ENCODE measurements at regions not wholly inside any gene's neighbourhood (a gene's known extent, or its start where the extent isn't known, plus 50 kb on each side); places are given as distances from the start of the nearest gene placed in this dataset.

DNA sequence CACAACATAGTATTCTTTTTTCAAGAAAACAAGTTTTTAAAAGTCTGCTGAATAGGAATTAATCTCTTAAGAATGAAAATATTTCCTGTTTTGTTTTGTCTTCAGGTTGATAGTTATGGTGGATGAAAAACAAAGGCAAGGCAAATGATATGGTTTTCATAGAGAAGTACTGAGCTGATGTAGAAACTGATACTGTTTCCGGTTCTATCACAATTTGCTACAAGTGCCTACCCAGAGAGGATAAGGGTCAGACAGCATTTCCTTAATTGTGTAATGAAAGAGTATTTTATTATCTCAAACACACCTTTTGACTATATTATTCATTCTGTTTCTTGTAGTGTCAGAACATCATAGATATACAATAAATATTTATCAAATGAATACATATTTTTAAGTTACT, 836.3 kb downstream of the SQOR start:
- peaks cover 11% of the 10 kb centered on the region for H3K9me3 Mint-ChIP-seq
- Histone ChIP-seq H3K27ac (ENCODE audit: low read depth in 1 of 2, low read length in 2 of 2) (no peak overlapping the region), H3K36me3 (ENCODE audit: insufficient read depth, low read length) (no peaks in the 10 kb centered on the region), H3K9me3 (ENCODE audit: control insufficient read depth in 1 of 2, insufficient read depth in 1 of 2, low read length in 2 of 2) (no peaks in the 10 kb centered on the region), H3K4me3 (ENCODE audit: low read length) (no peak overlapping the region), H3K4me1 (ENCODE audit: insufficient read depth, low read length) (no peaks in the 10 kb centered on the region), H3K27me3 (ENCODE audit: control insufficient read depth in 1 of 2, insufficient read depth in 2 of 2, low read length in 2 of 2) (no peaks in the 10 kb centered on the region)
- CTCF ChIA-PET, result no interaction called here
- H3K27ac Mint-ChIP-seq, result no peak overlapping the region
- DNase-seq (no peak), ATAC-seq (ENCODE audit: poor library complexity) (no peak)
- H3K4me1 Mint-ChIP-seq (ENCODE audit: low read depth), result no peaks in the 10 kb centered on the region
- no peak overlapping the region for H3K4me3 Mint-ChIP-seq
- H3K27me3 Mint-ChIP-seq, result no peaks in the 10 kb centered on the region
- intact Hi-C loops (cut with DNase I, micrococcal nuclease), result no loop called here
- no peaks in the 10 kb centered on the region for H3K36me3 Mint-ChIP-seq (ENCODE audit: low read depth)
- TF ChIP-seq, protein P1, sequence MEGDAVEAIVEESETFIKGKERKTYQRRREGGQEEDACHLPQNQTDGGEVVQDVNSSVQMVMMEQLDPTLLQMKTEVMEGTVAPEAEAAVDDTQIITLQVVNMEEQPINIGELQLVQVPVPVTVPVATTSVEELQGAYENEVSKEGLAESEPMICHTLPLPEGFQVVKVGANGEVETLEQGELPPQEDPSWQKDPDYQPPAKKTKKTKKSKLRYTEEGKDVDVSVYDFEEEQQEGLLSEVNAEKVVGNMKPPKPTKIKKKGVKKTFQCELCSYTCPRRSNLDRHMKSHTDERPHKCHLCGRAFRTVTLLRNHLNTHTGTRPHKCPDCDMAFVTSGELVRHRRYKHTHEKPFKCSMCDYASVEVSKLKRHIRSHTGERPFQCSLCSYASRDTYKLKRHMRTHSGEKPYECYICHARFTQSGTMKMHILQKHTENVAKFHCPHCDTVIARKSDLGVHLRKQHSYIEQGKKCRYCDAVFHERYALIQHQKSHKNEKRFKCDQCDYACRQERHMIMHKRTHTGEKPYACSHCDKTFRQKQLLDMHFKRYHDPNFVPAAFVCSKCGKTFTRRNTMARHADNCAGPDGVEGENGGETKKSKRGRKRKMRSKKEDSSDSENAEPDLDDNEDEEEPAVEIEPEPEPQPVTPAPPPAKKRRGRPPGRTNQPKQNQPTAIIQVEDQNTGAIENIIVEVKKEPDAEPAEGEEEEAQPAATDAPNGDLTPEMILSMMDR (IDR thresholded peaks at IDR 0.05), result no peak
- POLR2A ChIA-PET, result no interaction called here

DNA sequence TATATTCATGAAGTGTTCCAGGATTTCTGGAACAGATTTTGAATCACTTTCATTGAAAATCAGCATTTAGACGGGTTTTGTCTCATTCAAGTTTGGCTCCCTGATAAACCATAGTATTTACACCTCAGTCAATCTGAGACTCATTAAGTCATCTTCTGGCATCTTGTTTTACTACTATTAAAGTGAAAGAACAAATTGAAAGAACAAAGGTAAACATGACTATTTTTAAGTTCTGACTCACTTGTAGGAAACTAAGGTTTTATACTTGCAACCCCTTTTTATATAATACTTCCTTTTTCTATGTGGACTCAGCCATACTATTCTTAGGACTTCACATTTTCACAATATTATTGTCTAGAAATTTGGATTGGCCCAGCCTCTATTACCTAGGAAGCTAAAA, 854.4 kb downstream of the SQOR start:
- Mint-ChIP-seq H3K27ac (no peak overlapping the region), H3K4me3 (no peak overlapping the region), H3K4me1 (ENCODE audit: low read depth) (no peaks in the 10 kb centered on the region), H3K27me3 (no peaks in the 10 kb centered on the region), H3K9me3 (peaks cover 13% of the 10 kb centered on the region), H3K36me3 (ENCODE audit: low read depth) (no peaks in the 10 kb centered on the region)
- Histone ChIP-seq H3K9me3 (ENCODE audit: control insufficient read depth in 1 of 2, insufficient read depth in 1 of 2, low read length in 2 of 2) (peaks cover 0 to 3% of the 10 kb centered on the region in 2 experiments), H3K27me3 (ENCODE audit: control insufficient read depth in 1 of 2, insufficient read depth in 2 of 2, low read length in 2 of 2) (no peaks in the 10 kb centered on the region), H3K36me3 (ENCODE audit: insufficient read depth, low read length) (no peaks in the 10 kb centered on the region), H3K4me1 (ENCODE audit: insufficient read depth, low read length) (no peaks in the 10 kb centered on the region), H3K27ac (ENCODE audit: low read depth in 1 of 2, low read length in 2 of 2) (no peak overlapping the region), H3K4me3 (ENCODE audit: low read length) (no peak overlapping the region)
- ChIA-PET POLR2A (no interaction called here), CTCF (no interaction called here)
- ATAC-seq (ENCODE audit: poor library complexity) (no peak), DNase-seq (no peak)
- TF ChIP-seq, protein P1 (IDR thresholded peaks at IDR 0.05), result no peak
- intact Hi-C loops (cut with DNase I, micrococcal nuclease), result no loop called here

DNA sequence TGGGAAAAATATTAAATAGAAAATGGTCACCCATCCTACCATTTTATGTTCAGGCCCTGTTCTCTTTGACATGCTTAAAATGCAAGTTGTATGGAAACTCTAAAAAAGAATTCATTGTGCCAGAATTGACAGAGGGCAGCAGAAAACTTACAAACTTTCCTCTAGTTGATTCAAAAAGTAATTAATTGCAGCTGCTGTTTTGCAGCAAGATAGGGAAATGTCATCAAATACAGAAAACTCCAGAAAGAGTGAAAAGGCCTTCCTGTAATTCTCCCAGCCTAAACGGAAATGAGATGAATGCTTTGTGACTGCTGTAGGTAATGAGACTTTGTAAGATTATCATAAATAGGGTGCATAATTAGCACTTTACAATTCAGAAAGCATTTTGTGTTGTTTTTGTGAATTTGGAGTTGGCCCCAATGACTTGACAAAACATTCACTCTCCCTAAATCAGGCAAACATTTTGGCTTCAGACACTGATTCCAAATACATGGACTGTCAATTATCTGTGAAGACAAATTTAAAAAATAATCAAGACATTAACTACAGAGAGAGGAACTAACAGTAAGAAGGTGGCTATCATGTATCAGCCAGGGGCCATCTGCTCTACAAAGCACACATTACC, 861.8 kb downstream of the SQOR start:
- Histone ChIP-seq H3K27me3 (ENCODE audit: control insufficient read depth in 1 of 2, insufficient read depth in 2 of 2, low read length in 2 of 2) (no peaks in the 10 kb centered on the region), H3K4me3 (ENCODE audit: low read length) (no peak overlapping the region), H3K36me3 (ENCODE audit: insufficient read depth, low read length) (no peaks in the 10 kb centered on the region), H3K4me1 (ENCODE audit: insufficient read depth, low read length) (no peaks in the 10 kb centered on the region), H3K27ac (ENCODE audit: low read depth in 1 of 2, low read length in 2 of 2) (no peak overlapping the region), H3K9me3 (ENCODE audit: control insufficient read depth in 1 of 2, insufficient read depth in 1 of 2, low read length in 2 of 2) (peaks cover 0 to 5% of the 10 kb centered on the region in 2 experiments)
- no peaks in the 10 kb centered on the region for H3K36me3 Mint-ChIP-seq (ENCODE audit: low read depth)
- intact Hi-C loops (cut with DNase I, micrococcal nuclease), result no loop called here
- ChIA-PET CTCF (no interaction called here), POLR2A (no interaction called here)
- ATAC-seq (ENCODE audit: poor library complexity) (no peak), DNase-seq (no peak)
- H3K27me3 Mint-ChIP-seq, result no peaks in the 10 kb centered on the region
- H3K9me3 Mint-ChIP-seq, result no peaks in the 10 kb centered on the region
- no peaks in the 10 kb centered on the region for H3K4me1 Mint-ChIP-seq (ENCODE audit: low read depth)
- no peak overlapping the region for H3K27ac Mint-ChIP-seq
- TF ChIP-seq, protein P1 (IDR thresholded peaks at IDR 0.05), result no peak
- H3K4me3 Mint-ChIP-seq, result no peak overlapping the region

Measured in CD4-positive, alpha-beta T cell (primary cell).